HG03342 (cell line): ENCODE measurements at regions not wholly inside any gene's neighbourhood (a gene's known extent, or its start where the extent isn't known, plus 50 kb on each side); places are given as distances from the start of the nearest gene placed in this dataset.

ENCODE experiments used
- ATAC-seq: cut with Tn5 transposase; IDR thresholded peaks from one replicate; pipeline ENCODE4 v1.9.1; 2021; ENCODE audit warnings: mild to moderate bottlenecking, moderate library complexity; ENCODE audit not compliant: unreplicated experiment

DNA sequence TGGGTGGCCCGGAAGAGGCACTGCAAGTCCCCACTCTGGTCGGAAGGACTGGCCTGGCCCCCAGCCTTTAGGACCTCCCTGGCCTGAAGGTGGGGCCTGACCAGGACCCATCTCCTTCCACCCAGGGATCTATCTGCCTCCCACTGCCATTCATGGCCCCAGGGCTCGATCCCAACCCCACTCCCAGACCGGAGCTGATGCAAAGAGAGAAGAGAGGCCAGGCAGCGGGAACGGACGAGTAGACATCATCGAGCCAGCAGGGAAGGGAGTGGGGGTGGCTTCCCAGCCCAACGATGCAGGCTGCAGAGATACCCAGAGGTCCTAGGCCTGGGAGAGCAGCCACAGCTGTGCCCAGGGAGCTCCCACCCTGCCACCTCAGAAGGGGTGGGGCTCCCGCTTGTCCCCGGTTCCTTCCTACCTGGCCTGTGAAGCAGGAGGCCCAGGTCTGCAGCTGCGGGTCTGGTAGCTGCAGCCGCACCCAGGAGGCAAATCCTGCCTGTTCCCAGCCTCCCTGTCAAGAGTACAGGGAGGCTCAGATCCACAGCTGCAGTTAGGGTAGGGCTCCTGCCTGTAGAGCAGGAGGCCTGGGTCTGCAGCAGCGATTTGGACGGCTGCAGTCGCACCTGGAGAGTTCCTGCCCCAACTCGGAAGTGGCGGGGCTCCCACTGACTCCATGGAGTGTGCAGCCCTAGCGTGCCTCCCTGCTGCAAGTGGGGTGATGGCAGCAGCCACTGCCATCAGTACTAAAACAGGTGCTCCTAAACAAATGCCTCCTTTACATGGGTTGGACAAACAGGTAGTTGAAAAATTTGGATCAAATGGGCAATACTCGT lies 1151.0 kb upstream of the PHF14 start:
- ATAC-seq, result no peak

DNA sequence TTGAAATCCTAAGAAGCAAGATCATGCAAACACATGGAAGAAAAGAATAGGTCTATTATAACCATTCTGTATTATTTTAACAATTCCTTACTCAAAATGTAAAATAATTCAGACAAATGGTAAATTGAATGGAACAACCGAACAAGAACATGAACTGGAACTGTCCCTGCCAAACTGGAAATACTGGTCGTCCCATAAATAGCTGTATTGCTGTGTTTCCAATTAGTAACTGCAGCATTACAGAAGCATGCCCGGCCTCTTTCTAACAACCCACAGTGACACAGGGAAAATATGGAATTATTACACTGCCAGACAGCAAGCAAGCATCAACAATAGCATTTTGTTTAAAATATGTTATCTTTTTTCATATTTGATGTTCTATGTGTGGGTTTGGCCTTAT lies 1138.5 kb upstream of the PHF14 start:
- ATAC-seq, result no peak

DNA sequence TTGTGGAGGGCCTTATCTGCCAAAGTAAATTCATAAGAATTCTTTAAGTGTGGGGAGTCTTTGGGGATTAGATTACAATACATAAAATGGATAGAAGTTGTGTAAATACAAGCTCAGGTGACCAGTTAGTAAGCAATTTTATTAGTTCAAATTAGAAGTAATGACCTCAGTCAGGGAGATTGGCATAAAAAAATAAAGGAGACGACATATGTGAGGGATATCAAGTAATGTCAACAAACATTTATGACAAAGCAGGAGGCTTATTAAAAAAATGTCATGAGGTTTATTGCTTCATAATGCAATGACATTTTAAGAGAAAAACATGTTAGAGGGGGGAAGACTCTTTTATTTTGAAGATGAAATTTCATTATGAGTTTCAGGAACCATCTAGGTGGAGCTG lies 1137.0 kb upstream of the PHF14 start:
- no peak for ATAC-seq

DNA sequence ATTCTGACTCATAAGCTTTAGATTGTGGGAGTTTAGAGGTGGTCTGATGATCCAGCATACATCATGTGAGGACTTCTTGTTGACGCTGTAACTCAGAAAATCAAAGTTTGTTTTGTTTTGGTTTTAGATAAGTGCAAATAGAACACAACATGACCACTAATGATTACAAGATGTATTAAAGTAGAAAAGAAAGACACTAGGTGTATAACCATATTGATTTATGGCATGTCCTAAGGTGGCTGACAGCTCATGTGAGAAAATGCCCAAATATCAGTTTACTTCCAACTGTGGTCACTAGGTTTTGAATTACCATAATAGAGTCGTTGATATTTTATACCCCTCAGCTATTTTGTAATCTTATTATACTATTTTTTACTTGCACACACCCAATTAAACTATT lies 1131.4 kb upstream of the PHF14 start:
- no peak for ATAC-seq

DNA sequence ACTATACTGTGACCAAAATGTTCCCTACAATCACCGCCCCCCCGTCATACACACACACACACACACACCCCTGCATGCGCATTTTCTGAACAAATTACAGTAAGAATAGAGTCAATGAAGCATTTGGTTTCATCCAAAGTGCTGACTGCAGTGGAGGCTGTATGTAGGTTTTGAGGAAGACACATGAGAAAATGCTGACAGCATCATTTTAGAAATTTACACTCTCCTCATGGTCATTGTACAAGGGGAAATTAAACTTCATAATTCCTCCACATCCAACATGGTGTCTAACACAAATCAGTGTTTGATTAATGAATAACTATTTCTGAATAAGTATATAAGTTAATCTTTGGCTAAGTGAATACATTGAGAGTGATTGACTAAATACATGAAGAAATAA lies 1126.8 kb upstream of the PHF14 start:
- no peak for ATAC-seq

DNA sequence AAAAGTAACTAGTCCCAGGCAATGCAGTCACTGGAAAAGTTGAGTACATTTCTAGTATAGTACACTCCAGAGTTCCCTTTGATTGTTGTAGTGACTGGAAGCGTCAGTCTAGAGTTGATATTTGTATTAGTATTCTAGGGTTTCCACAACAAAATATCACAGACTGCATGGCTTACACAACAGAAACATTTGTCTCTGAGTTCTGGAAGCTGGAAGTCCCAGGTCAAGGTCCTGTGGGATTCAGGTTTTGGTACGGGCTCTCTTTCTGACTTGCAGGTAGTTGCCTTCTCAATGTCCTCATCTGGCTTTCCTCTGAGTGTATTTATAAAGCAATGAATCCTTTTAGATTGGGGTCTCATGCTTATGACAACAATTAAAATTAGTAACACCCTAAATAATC lies 1119.1 kb upstream of the PHF14 start:
- ATAC-seq, result no peak

DNA sequence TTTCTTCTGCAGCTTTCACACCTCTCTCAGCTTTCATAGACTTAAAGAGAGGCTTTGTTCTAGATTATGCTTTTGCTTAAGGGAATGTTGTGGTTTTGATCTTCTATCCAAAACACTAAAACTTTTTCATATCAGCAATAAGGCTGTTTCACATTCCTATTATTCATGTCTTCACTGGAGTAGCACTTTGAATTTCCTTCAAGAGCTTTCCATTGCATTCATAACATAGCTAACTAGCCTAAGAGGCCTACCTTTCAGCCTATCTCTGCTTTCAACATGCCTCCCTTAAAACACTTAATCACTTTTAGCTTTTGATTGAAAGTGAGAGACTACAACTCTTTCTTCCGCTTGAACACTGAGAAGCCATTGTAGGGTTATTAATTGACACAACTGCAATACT lies 1117.0 kb upstream of the PHF14 start:
- no peak for ATAC-seq

DNA sequence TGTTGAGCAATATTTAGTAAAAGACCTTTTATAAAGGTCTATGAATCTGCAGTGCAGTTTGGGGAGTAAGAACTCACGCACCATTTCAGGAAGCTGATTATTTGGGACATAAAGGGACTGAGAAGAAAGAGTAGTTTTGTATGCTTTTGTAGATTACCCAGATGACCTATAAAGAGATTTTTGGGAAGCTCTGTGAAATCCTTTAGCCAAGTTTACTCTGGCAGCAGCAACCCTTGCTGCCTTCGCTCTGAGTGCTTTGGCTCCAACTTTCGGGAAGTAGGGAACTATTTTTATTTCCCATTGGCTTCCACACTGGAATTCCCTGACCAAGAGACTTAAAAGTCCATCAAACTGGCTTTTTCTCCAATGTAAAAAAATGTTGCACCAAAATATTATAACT lies 1110.1 kb upstream of the PHF14 start:
- no peak for ATAC-seq

DNA sequence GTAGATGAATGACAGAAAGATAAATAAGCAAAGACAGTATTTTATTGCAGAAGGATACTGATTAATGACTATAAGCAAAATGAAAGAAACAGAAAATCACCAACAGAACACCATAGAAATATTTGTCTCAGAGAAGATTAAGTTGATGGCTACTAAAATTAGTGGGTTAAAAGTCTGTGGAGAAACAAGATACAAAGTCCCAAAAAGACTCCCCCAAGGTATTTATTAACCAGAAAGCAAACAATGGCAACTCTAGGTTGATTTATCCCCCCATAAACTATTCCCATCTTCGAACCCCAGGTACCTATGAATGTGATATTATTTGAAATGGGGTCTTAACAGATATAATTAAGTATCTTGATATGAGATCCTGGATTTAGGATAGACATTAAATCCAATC lies 1104.5 kb upstream of the PHF14 start:
- no peak for ATAC-seq

DNA sequence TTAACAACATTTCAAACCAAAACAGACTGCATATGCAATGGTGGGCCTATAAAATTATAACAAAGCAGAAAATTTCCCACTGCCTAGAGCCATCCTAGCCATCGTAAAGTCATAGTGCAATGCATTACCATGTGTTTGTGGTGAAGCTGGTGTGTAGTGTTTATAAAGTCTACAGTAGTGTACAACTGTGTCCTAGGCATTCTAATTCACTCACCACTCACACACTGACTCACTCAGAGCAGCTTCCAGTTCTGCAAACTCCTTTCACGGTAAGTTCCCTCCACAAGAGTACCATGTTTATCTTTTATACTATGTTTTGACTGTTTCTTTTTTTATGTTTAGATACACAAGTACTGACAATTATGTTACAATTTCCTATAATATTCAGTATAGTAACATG lies 1104.1 kb upstream of the PHF14 start:
- ATAC-seq, result no peak

DNA sequence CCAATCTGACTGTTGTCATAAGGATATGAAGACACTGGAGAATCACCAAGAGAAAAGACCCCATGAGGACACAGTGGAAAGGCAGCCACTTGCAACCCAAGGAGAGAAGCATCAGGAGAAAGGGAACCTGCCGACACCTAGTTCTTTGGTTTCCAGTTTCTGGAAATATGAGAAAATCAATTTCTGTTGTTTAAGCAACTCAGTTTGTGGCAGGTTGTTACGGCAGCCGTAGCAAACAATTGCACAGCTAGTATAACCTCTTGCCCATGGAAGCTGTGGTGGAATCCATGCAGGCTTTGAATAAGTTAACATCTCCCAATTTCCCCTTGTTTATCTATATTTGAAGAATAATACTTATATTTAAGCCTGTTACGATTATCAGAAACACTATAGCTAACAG lies 1103.0 kb upstream of the PHF14 start:
- ATAC-seq, result no peak

DNA sequence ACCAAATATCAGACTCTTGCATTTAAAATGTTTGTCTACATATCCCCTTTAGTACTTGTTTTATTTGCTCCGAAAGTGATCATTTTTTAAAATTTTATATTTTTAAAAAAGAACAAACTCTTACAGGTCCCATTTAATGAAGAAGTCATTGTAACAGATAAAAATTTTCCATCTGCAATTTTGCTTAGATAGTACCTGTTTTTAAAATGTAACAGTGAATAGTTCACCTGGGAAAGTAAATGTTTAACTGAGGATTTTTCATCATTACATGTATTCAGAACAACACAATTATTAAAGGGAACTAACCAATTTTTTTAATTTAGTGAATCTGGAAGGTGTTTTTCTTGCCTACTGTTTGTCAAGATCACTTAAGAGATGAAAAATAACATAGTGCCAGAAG lies 1099.5 kb upstream of the PHF14 start:
- ATAC-seq, result no peak

DNA sequence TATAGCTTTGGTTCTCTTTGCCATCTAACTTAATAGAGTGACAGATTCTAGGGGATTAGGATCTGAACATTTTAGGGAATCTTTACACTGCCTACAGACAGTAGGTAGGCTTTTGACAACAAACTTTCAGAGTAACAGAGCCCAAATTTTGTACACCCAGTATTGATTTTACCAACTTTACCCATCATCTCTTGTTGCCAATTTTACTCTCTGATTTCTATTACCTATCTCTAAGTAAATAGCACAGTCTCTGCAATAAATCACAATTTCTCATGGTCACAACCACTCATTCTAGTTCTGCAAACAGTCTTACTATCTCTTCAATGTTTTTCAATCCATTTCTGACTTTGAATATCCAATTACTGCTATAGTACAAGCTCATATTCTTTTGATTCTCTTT lies 1097.6 kb upstream of the PHF14 start:
- ATAC-seq, result no peak

DNA sequence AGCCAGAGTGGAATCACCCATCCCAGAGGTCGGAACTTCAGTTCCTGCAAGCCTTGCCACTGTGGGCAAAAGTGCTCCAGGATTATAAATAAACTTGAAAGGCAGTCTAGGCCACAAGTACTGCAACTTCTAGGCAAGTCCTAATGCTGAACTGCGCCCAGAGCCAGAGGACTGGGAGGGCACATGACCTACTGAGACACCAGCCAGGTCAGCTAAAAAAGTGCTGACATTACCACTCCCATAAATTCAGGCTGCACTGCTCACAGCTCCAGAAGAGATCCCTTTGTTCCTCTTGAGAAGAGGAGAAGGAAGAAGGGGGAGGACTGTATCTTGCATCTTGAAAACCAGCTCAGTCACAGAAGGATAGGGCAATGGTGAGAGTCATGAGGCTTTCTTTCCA lies 1084.1 kb upstream of the PHF14 start:
- ATAC-seq, result no peak

DNA sequence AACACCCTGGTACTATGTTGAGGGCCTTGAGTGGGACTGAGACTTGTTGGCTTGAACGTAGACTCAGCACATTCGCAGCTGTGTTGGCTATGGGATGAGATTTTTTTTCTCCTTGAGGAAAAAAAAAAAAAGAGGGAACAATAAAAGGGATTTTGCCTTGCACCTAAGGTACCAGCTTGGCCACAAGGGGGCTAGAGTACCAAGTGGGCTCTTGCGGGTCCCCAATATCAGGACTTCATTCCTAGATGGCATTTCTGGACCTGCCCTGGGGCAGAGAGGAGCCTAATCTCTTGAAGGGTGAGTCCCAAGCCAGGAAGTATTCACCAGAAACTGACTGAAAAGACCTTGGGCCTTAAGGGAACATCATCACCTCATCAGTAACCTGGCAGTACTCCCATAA lies 1083.6 kb upstream of the PHF14 start:
- no peak for ATAC-seq

DNA sequence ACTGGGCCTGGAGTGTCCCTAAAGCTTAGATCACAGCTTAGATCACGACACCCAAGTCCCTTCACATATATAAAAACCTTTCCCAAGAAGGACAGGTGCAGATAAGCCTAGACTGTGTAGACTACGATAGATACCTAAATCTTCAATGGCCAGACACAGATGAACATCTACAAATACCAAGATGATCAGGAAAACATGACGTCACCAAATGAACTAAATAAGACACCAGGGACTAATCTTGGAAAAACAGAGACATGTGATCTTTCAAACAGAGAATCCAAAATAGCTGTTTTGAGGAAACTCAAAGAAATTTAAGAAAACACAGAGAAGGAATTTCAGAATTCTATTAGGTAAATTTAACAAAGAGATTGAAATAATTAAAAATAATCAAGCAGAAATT lies 1082.6 kb upstream of the PHF14 start:
- ATAC-seq, result no peak

DNA sequence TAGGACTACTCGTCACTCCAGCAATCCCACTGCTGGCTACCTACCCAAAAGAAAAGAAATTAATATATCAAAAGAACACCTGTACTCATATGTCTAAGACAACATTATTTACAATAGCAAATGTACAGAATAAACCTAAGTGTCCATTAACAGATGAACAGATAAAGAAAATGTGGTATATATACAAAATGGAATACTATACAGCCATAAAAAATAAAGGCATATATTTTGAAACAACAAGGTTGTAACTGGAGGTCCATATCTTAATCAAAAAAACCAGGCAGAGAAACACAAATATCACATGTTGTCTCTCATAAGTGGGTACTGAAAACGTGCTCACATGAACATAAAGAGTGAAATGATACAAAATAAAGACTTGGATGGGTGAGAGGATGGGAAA lies 1073.3 kb upstream of the PHF14 start:
- no peak for ATAC-seq

DNA sequence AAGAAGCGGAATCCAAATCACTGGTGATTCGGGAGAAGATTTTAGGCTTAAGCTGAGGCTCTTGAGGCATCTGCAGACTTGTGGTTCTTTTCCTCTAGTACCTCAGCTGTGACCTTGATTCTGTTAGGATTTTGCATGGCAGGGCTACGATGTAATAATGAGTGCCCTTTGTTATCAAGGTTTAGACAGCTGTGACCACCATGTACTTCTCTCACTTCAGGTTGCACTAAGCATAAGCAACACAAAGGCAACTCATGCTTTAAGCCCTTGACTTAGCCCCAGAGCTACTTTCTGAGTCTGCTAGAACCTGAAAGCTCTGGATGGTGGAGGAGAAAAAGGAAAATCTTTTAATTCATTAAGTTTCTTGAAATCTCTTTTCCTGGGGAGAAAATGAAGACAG lies 1052.3 kb upstream of the PHF14 start:
- no peak for ATAC-seq

DNA sequence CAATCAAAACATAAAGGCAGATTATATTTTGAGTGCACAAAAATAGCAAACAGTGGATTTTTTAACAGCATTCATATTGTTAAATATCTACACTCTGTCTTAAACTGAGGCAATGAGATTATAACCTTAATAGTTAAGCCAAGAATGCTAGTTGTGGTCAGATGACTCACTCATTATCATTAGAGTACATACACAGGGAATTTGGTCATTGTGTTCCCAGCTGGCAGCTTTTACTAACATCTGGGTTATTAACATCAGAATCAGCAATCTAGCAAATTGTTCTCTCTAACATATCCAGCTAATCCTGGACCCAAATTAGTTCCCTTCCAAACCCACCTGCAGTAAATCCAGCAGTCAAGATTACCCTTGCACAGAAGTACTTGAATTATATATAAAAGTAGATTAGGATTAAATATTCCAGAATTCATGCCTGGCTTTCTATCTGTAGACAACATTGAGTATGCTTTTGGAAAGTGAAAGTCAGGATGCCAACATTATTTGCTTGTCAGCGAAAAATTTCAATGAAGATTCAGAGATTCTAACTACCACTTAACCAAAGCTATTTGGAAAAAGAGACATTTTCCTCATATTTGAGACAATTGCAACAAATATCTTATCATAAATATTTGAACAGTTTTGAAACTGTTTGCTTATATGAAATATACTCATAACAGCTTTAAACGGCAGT lies 1035.6 kb upstream of the PHF14 start:
- no peak for ATAC-seq

DNA sequence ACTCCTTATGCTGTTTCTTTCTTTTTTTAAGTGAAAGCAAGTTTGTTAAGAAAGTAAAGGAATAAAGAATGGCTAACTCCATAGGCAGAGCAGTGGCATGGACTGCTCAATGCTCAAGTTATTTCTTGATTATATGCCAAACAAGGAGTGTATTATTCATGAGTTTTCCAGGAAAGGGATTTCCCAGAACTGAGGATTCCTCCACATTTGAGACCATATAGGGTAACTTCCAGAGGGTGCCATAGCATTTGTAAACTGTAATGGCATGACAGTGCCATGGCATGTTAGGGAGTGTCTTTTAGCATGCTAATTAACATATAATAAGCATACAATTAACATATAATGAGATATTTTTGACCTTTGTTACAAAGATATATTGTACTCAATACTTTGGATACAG lies 1034.5 kb upstream of the PHF14 start:
- no peak for ATAC-seq

DNA sequence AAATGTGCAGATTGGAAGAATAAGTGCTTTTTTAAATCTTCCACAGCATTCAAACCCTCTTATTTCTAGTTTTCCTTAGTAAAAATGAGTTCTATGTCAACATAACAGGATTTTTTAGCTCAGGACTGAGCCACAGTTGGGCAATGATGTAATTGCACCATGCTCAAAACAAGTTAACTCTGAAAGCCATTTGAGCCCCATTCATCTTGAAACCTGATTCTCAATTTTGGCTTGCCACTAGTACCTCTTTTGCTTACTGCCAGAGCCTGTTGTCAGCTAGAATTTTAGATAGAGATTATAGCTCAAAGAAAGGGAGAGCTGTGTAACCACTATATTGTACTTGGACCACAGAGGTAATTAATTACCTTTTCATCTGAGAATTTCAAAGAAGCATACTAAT lies 1028.5 kb upstream of the PHF14 start:
- no peak for ATAC-seq

DNA sequence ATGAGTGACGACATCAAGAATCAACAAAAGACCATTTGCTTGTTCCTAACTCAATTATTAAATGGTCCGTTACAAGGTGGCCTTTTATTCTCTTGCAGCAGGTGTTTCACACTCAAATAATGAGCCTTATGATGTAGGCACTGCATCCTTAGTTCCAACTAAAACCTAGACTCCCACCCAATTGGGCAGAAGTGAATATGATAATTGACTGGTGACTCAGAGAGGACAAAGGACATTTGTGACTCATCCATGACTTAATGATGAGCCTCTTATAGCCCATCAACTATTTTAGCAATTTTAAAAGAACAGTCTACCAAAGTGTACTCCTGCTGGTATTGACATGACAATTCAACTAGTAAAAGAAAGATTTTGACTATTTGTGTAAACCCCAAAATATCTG lies 1027.8 kb upstream of the PHF14 start:
- no peak for ATAC-seq

DNA sequence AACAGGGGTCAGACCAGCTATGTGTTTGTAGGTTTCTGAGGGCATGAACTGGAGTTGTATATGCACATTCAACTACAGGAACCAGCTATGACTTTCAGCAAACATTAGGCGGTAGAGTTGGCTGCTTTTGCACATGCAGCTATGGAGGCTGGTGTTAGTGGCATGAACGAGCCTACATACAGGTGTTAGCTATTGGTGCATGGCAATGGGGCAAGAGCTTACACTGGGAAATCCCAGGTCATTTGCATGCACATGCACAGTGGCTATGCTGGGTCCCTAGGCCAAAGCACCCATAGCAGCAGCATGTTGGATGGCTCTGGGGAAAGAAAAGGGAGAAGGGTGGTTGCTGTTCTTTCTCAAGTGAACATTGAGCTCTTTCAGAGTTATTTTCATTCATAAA lies 1018.5 kb upstream of the PHF14 start:
- ATAC-seq, result no peak
